ENCODE measurements at regions not wholly inside any gene's neighbourhood (a gene's known extent, or its start where the extent isn't known, plus 50 kb on each side); places are given as distances from the start of the nearest gene placed in this dataset.

GRCh38 chr3:1903111-1903510, 195.6 kb upstream of the CNTN4 start:
- no peak overlapping the region for H3K4me3 ChIP-seq (ENCODE audit: low read depth, low read length)

GRCh38 chr3:1907911-1908310, 190.8 kb upstream of the CNTN4 start:
- DNase-seq (ENCODE audit: low read depth), result no peak
- no peak overlapping the region for H3K4me3 ChIP-seq (ENCODE audit: low read depth, low read length)
- no peak for TF ChIP-seq CTCF (IDR thresholded peaks at IDR 0.05; ENCODE audit: insufficient read depth, low read depth, low read length)

More at GRCh38 chr3:1903111-1903510, 195.6 kb upstream of the CNTN4 start:
- no peak for TF ChIP-seq CTCF (IDR thresholded peaks at IDR 0.05; ENCODE audit: insufficient read depth, low read depth, low read length)
- DNase-seq (ENCODE audit: low read depth), result no peak

GRCh38 chr3:1908651-1909445, 189.8 kb upstream of the CNTN4 start:
- TF ChIP-seq CTCF (IDR thresholded peaks at IDR 0.05; ENCODE audit: insufficient read depth, low read depth, low read length), result no peak
- DNase-seq (ENCODE audit: low read depth), result no peak
- no peak overlapping the region for H3K4me3 ChIP-seq (ENCODE audit: low read depth, low read length)

GRCh38 chr3:1910322-1910721, 188.3 kb upstream of the CNTN4 start:
- H3K4me3 ChIP-seq (ENCODE audit: low read depth, low read length), result no peak overlapping the region
- TF ChIP-seq CTCF (IDR thresholded peaks at IDR 0.05; ENCODE audit: insufficient read depth, low read depth, low read length), result no peak
- DNase-seq (ENCODE audit: low read depth), result no peak

GRCh38 chr3:1929788-1930414, 168.8 kb upstream of the CNTN4 start:
- no peak for DNase-seq (ENCODE audit: low read depth)
- no peak overlapping the region for H3K4me3 ChIP-seq (ENCODE audit: low read depth, low read length)
- TF ChIP-seq CTCF (IDR thresholded peaks at IDR 0.05; ENCODE audit: insufficient read depth, low read depth, low read length), result no peak

- DNase-seq (ENCODE audit: low read depth), result no peak
- no peak for TF ChIP-seq CTCF (IDR thresholded peaks at IDR 0.05; ENCODE audit: insufficient read depth, low read depth, low read length)
- no peak overlapping the region for H3K4me3 ChIP-seq (ENCODE audit: low read depth, low read length)
These were observed 159.7 kb upstream of the CNTN4 start for GRCh38 chr3:1938975-1939374.
